ENCODE measurements at regions not wholly inside any gene's neighbourhood (a gene's known extent, or its start where the extent isn't known, plus 50 kb on each side); places are given as distances from the start of the nearest gene placed in this dataset.

DNA sequence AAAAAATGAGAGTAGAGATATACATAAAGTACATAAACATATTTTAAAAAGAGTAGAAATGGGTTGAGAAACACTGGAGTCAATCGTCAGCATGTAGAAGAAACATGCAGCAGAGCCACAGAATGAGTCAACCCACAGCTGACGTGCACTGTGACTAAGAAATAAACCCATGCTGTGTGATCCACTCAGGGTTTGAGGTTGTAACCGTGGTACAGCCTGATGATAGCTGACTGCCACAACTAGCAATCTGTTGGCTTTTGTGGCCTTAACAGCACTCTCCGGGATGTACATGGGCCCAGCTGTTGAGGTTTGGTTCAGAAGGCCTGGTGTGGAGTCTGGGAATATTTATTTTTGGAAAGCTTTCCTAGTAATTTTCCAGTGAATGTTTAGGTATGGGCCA, 554.4 kb upstream of the MEX3C start:
- no peak for DNase-seq
- TF ChIP-seq POLR2A (IDR thresholded peaks at IDR 0.05; ENCODE audit: low read length) (no peak), GATA1 (IDR thresholded peaks at IDR 0.05; ENCODE audit: low read depth, low read length) (no peak)

- no peak for DNase-seq
- TF ChIP-seq GATA1 (IDR thresholded peaks at IDR 0.05; ENCODE audit: low read depth, low read length) (no peak), POLR2A (IDR thresholded peaks at IDR 0.05; ENCODE audit: low read length) (no peak)
Measured at GRCh38 chr18:51753365-51754057, 556.0 kb upstream of the MEX3C start.

DNA sequence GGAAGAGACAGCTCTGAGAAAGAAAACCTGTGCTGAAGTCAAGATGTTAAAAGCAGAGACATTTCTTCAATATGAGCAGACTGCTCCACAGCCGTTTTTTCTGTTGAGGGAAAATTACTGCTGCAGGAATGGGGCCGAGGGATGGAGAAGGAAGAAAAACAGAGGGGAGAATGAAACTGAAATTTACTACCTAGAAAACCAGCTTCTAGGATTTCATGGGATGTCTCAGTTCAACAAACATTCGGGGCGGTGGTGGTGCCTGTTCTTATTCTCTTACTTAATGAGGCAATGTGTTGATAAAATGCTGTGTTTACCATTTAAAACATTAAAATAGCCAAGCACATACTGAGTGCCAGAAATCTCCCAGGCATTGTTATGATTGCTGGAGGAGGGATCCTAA, 557.1 kb upstream of the MEX3C start:
- TF ChIP-seq GATA1 (IDR thresholded peaks at IDR 0.05; ENCODE audit: low read depth, low read length) = no peak
- TF ChIP-seq POLR2A (IDR thresholded peaks at IDR 0.05; ENCODE audit: low read length) = no peak
- DNase-seq = no peak

DNA sequence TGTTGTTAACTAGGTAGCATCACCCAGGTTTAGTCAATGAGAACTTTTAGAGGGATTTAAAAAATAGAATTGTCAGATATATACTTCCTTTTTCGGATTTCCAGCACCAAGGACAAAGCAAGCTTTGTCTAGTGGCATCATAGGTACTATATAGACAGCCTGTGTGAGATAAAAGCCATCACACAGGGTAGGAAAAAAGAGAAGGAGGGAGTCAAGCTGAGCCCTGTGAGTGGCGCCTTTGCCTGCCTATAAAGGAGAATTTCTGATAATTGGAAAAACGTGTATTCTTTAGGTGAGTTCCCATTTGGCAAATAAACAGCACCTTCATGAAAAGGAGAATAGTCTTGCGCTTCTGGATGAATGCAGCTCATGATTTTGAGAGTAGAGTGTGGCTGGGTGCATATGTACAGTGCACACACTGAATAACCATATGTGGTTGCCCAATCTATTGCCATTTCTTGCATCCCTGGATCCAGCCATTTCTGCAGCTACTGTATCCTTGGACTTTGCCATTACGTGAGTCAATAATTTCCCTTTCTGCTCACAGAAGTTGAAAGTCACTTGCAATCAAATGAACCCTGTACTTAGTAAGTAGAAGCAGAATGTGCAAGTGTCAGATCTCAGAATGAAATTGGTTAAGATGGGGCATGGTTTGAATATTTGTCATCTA, 559.9 kb upstream of the MEX3C start:
- no peak for DNase-seq
- TF ChIP-seq POLR2A (IDR thresholded peaks at IDR 0.05; ENCODE audit: low read length) = no peak

DNA sequence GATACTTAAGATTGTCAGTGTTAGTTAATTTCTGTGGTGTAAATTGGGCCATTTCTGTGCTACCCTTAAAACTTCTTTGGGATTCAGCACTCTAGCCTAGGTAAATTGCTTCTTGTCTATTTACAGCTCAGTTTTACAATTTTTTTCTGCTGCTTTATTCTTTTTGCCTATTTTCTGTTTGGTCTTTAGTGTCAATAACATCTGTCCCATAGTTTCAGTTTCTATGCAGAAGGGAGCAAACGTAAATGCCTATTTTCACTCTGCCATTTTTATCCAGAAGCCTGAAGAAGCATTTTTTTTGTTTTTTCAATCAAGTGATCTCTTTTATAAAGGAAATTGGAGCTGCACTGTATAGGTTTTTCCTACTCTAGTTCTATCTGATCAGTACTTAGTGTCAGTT, 564.9 kb upstream of the MEX3C start:
- no peak for DNase-seq
- TF ChIP-seq GATA1 (IDR thresholded peaks at IDR 0.05; ENCODE audit: low read depth, low read length) (no peak), POLR2A (IDR thresholded peaks at IDR 0.05; ENCODE audit: low read length) (no peak)

DNA sequence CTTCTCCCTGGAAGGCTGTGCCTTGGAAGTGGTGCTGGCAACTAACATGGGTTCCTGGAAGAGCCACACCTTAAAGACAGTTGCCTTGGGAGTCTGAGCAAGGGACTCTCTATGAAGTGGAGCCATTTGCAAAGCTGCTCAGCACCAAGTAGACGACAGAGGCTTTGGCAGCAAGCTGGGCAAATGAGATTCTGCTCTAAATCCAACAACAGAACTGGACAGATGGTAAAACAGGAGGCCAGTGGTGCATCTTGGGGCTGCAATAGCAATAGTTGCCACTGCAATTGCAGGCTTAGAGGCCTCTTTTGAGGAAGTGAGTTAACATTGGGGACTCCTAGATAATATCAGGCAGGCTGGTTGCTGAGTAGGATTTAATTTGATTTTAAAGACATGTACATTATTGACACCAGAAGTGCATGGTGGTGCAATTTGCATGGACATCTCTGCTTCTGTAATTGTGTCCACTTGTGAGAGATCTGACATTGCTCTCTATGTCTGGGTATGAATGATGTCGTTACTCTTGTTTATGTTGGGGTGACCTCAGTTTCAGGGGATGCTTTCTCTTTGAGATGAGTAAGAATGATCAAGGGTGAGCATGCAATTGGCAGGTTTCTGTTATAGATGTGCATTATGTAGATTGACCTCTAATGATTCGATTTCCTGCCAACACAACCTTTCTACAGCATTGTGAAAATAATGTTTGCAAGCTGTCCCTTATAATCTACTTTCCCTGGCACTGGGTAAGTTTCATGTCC, 568.3 kb upstream of the MEX3C start:
- DNase-seq = no peak
- TF ChIP-seq GATA1 (IDR thresholded peaks at IDR 0.05; ENCODE audit: low read depth, low read length) (no peak), POLR2A (IDR thresholded peaks at IDR 0.05; ENCODE audit: low read length) (no peak)

GRCh38 chr18:51767293-51767692, 569.8 kb upstream of the MEX3C start:
- TF ChIP-seq GATA1 (IDR thresholded peaks at IDR 0.05; ENCODE audit: low read depth, low read length) (no peak), POLR2A (IDR thresholded peaks at IDR 0.05; ENCODE audit: low read length) (no peak)
- DNase-seq = no peak

- no peak for DNase-seq
- TF ChIP-seq POLR2A (IDR thresholded peaks at IDR 0.05; ENCODE audit: low read length) (no peak), GATA1 (IDR thresholded peaks at IDR 0.05; ENCODE audit: low read depth, low read length) (no peak)
Measured at GRCh38 chr18:51778115-51778514, 561.9 kb upstream of the DCC start.

DNA sequence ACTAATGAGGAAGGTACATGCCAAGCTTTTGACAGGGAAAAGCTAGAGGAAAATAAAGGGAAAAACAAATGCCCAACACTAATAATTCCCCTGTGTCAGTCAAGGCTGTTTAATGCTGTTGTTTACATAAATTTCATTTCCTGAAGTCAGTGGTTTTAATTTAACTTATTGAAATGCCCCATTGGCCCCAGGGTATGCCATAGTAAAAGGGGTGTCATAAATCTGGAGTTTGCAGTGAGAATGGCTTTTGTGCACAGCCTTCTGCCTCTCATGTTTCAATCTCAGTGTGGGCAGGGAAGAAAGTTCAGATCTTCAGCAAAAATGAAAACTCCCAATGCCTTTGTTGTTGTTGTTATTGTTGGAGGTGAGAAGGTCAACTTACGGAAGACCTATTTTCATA, 550.1 kb upstream of the DCC start:
- TF ChIP-seq POLR2A (IDR thresholded peaks at IDR 0.05; ENCODE audit: low read length) (no peak), GATA1 (IDR thresholded peaks at IDR 0.05; ENCODE audit: low read depth, low read length) (no peak)
- DNase-seq = no peak

GRCh38 chr18:51801514-51801913, 538.5 kb upstream of the DCC start:
- TF ChIP-seq GATA1 (IDR thresholded peaks at IDR 0.05; ENCODE audit: low read depth, low read length) = no peak
- TF ChIP-seq POLR2A (IDR thresholded peaks at IDR 0.05; ENCODE audit: low read length) = no peak
- no peak for DNase-seq

DNA sequence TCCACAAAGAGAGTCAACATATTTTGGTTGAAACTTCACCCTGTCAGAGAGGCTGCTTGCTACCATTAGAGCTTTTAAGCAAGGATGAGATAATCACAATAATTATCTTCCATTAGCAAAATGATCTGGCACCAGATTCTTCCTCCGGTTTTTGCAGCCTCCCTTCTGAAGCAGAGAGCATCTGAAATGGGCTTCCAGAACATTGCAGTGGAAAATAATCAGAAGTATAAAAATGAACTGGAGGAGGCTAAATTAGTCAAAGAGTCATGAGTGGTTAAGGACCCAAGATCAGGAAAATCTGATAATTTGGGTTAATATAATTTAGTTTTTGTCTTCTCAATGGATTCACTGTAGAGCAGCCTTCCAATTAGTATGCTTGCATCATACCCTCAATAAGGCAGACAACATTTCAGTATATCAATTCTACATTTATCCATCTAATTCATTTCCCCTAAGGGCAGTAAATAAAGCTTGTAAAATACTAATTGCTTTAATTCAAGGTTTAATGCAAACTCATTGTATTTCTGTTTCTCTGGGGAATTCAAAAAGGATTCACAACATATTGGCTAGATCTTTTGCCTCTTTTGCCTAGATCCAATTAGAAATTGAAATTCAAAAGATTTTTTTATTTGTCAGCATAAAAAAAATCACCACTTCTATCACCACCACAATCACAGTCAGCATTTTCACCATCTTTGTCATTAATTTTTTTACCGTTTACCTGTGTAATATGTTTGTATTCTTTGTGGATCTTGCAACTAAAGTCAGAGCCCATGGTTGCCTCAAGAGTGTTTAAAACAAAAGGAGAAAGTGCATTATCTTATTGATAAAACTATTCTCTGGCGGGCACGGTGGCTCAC, 537.2 kb upstream of the DCC start:
- no peak for DNase-seq
- no peak for TF ChIP-seq POLR2A (IDR thresholded peaks at IDR 0.05; ENCODE audit: low read length)
- TF ChIP-seq GATA1 (IDR thresholded peaks at IDR 0.05; ENCODE audit: low read depth, low read length) = no peak

GRCh38 chr18:51807336-51807735, 532.7 kb upstream of the DCC start:
- no peak for DNase-seq
- TF ChIP-seq GATA1 (IDR thresholded peaks at IDR 0.05; ENCODE audit: low read depth, low read length) (no peak), POLR2A (IDR thresholded peaks at IDR 0.05; ENCODE audit: low read length) (no peak)

DNA sequence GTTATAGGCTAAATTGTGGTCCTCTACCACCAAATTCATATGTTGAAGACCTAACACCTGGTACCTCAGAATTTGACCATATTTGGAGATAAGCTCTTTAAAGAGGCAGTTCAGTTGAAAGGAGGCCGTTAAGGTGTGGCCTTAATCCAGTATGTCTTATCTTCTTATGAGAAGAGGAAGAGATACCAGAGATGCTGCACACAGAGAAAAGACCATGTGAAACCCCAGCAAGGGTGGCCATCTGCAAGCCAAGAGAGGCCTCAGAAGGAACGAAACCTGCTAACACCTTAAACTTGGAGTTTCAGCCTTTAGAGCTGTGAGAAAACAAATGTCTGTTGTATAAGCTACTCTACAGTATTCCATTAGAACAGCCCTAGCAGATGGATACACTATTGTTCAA, 528.1 kb upstream of the DCC start:
- TF ChIP-seq GATA1 (IDR thresholded peaks at IDR 0.05; ENCODE audit: low read depth, low read length) = no peak
- TF ChIP-seq POLR2A (IDR thresholded peaks at IDR 0.05; ENCODE audit: low read length) = no peak
- DNase-seq = no peak

DNA sequence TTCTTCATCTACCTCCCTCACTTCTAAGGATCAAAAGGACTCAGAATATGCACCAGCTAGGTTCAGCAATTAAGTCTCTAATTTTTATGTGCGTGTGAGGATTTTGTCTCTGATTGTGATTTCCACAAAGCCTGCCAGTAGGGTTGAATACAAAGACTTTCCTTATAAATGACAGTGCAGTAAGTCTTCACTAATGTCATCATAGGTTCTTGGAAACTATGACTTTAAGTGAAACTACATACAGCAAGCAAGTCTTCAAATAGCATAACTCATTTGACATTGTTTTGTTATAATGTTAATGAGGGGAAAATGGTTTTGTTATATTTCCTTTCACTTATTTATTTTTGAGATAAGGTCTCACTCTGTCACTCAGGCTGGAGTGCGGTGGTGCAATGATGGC, 526.3 kb upstream of the DCC start:
- TF ChIP-seq GATA1 (IDR thresholded peaks at IDR 0.05; ENCODE audit: low read depth, low read length) = no peak
- TF ChIP-seq POLR2A (IDR thresholded peaks at IDR 0.05; ENCODE audit: low read length) = no peak
- DNase-seq = no peak
